M059J (cell line): ENCODE measurements at regions not wholly inside any gene's neighbourhood (a gene's known extent, or its start where the extent isn't known, plus 50 kb on each side); places are given as distances from the start of the nearest gene placed in this dataset.
"Not testable (repeated sequence)": the region's sequence is repeated elsewhere in the genome, so short reads cannot be mapped to it uniquely, and the experiment has no call there.

Experiments used
- DNase-seq: peaks from one replicate; pipeline ENCODE4 v3.0.0-alpha.2; 2012; ENCODE audit warnings: low read depth

DNA sequence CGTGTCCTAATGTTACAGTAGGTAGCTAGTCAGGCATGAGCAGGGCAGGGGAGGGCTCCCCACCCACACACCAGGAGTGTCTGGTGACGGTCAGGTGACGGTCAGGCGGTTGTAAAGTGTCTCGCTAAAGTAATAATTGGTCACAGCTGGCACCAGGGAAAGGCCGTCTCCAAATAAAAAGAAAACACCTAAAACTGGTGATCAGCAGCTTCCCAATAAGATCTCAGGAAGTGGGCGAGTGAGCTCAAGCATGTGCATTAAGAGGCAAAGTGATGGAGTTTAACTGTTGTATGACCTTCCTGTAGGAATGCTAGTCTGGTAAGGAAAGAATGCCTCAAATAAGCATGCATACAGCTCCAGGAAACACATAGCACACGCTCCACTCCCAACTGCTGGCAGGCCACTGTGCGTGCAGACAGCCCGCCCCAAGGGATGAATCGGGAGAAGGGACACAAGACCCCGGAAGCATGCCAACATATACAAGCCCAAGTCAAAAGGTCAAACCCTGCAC is 177.1 kb downstream of the RNF144A start:
- peak; percentile 3 for DNase-seq

DNA sequence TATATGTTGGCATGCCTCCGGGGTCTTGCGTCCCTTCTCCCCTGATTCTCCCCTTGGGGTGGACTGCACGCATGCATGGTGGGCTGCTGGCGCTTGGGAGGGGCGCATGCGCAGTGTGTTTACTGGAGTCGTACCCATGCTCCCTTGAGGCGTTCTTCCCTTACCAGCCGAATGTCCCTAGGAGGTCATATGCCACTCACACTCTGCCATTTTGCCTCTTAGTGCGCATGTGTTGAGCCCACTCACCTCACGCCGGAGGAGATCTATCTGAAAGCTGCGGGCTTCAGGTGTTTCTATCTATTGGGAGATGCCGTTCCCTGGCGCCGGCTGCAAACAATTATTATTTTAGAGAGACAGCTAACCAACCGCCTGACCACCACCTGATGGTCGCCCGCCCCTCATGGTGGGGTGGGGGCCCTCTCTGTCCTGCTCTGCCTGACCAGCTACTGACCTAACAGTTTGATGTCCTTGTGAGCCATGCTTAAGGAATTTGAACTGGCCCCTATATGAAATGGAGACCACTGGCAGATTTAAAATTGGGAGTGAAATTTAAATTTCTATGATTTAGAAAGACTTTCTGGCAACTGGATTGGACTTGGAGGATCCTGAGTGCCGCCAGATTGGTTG is 179.6 kb downstream of the RNF144A start:
- DNase-seq, result no peak

DNA sequence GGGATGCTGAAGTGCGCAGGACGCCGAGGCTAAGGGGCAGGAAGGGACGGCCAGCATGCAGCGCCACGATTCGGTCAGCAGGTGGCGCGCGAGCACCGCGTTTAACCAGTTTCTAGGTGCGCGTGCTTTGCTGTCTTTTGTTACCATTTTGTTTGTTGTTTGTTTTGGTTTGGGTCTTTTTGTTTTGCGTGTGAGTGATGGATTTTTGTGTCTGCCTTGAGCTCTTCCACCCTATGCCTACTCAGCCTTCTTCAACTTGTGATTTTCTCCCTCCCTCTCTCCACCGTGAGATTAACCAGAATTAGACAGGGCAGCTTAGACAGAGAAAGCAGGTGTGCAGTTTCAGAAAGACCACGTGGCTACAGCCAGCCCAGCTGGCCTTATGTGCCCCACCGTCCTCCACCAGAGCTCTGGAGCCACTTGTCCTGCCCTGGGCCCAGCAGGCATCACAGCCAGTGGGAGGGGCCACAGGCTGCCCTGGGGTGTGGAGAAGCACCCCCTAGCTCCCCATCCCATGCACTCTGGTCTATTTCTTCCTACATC is 180.2 kb downstream of the RNF144A start:
- peak; percentile 42 for DNase-seq

DNA sequence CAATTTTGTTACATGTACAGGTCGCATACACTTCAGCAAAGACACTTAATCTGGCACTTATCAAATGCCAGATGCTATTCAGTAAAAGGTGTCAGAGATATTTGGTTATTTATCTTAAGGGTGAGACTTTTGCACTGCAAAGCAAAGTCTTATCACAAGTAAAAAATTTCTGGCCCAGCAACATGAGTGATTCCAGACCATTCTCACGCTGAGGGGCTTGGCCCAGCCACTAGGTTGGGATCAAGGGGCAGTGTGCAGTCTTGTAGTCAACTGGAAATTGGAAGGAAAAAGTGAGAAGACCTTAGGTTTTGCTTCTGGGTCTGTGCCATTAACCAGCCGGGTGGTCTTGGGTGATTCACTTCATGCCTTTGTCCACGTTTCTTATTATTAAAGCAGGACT is 181.6 kb downstream of the RNF144A start:
- no peak for DNase-seq

DNA sequence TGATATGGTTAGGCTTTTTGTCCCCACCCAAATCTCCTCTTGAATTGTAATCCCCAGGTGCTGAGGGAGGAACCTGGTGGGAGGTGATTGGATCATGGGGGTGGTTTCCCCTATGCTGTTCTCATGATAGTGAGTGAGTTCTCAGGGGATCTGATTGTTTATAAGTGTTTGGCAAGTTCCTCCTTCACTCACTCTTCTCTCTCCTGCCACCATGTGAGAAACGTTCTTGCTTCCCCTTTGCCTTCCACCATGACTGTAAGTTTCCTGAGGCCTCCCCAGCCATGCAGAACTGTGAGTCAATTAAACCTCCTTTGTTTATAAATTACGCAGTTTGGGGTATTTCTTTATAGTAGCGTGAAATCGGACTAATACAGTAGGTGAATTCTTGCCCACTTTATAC is 182.5 kb downstream of the RNF144A start:
- not testable (repeated sequence) for DNase-seq

DNA sequence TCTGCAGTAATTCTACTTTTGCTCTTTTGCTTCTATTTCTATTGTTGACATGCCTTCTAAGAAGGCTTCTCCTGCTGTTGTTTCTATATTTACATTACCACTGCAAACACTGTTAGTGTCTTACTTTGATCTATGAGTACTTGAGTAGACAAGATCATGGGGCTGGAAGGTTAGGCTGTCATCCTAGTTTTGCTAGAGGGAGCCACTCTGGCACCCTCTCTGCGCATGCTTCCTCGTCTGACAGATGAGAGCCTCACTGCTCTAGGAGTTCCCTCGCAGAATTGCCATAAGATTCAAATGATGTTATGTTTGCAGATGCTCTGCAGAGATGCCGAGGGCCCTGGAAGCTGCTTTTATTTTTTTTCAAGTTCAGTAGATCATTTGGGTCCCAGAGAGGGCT is 185.6 kb downstream of the RNF144A start:
- DNase-seq, result no peak

DNA sequence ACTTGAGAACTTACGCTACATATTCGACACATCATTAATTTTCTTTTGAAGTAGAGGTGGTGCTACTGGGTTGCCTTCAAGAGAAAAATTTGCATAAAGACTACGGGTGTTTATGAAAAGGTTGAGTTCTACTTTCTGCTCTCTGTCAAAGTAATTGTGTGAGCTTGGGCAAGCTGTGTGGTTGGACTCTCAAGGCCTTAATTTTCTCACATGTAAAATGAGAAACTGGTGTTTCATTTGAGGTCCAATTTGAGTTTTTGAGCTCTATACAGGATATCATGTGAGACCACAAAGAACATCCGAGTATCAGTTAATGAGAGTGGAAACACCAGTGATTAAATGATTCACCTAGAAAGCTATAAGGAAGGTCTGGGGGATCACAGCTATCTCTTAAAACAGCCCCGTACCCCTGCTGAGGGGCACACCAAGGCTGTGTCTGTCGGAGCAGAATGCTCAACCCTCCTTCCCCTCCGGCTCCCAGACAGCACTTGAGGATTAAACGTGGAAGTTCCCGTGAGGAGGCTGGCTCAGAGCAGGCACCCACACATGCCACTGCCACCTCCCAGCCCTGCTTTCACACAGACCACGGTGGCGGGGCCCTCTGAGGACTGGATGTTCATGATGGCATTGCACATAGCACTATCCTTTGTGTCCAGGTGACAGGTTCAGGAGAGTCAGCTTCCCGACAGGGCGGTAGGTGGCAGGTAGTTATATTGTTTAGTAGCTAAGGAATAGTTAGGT is 191.8 kb downstream of the RNF144A start:
- no peak for DNase-seq

DNA sequence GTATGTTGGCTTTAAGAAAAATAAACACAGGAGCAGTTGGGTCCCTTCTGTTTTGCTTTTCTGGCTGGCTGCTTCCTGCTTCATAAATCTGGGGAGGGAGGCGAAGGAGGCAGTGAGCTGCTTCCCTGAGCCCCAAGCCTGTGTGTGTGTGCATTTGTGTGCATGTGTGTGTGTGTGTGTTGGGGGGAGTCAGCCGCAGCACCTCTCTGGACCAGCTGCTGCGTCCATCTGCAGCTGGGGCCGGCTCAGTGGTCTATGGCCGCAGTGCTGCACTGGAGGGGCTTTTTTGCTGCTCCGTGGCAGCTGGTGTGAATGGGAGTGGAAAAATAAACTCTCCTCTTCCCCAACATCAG is 192.3 kb downstream of the RNF144A start:
- DNase-seq, result no peak

DNA sequence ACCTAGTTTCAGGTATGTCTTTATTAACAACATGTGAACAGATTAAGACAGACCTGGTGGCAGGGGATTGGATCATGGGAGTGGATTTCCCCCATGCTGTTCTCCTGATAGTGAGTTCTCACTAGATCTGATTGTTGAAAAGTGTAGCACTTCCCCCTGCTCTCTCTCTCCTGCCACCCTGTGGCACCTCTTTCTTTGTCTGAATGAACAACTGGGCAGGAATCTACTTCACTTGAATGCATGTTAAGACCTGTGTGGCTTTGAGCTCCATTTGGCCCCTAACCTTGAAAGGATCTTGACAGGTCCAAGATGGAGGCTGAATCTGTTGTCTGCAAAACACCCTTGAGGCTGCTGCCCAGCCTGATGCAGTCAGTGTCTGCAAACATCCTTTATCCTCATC is 194.4 kb downstream of the RNF144A start:
- DNase-seq, result no peak

DNA sequence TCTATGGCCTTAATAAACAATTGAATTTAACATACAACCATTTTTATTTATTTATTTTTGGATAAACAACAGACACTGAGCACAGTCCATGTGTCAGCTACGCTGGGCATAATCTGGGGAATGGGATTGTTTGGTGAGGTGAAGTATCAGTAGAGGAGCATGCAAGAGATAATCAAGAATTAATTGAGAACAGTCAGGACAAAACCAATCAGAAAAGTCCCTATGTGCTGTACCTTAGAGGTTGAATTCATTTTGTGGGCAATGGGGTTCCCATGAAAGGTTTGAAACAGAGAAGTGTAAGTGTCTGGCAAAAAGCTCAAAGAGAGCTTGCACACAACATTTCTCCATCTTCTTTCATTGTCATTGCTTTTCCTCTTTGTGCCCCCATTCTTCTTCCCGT is 198.2 kb downstream of the RNF144A start:
- DNase-seq, result no peak

DNA sequence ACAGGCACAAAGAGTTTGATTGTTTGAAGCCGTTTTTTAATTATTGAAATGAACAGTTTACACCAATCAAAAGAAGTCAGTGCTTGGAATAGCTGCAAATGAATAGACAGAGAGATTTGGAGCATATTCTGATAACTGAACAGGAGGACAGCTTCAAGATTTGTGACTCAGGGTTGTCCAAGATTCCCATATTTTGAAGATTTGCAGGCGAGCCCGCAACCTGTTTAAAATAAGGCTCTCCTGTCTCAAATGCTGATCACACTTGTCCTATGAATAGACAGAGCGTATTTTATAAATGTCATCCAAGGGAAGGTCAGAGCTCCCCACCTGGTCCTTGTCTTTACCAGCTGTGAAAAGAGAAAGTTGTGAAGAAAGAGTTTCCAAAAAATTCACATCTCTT is 198.7 kb downstream of the RNF144A start:
- DNase-seq, result no peak

DNA sequence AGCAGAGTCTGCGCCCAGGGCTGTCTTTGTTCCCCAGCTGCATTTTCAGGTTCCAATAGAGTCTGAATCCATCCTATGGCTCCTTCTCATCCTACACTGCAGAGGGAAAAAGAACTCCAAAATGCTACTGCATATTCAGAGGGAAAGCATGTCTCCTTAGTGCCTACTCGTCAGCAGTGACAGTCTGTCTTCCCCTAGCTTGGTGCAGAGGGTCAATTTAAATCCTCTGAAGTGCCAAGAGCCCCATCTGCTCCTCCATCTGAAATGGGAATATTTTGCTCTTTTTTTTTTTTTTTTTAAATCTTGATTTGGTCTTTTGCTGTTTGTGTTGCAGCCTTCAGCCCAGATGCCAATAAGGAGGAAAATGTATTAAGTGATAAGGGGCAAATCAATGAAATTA is 199.3 kb downstream of the RNF144A start:
- no peak for DNase-seq

DNA sequence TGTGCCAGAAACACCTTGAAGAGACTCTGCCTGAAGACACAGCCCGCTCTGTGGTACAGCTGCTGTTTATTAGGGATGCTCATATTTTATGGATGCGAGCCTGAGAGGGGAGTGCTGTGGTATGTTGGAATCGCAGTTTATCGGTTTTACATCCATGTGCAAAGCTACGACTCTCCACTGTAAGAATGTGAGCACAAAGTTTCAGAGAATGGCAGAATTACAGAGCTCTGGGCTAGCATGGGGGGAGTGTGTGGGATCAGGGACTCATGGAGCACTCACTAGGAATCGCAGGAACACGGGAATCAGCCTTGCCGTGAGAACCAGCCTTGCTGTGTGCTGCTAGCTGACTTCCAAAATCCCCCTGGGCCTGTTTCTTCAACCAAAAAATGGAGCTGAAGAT is 199.9 kb downstream of the RNF144A start:
- no peak for DNase-seq

DNA sequence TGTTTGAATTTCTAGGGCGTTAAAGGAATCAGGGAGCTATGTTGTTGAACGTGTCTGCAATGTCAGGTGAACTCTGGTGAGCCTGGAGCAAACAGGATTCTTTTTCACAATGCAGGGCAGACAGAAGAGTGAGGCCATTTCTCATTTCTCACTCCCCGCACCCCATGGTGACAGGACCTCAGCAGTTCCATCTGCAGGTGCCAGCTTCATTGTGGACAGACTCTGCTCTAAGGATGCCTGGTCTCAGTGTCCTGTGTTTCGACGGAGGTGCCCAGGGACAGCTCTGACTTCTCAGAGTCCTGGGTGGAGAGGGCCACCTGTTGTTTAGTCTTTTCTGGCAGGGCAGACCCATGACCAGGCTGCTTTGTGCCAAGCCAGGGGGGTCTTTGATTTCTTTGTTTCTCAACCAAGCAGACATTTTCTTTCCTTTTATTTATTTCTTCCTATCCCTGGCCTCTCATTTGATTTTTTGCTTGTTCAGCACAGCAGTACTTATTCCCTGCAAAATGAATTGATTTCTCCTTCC is 201.5 kb downstream of the RNF144A start:
- no peak for DNase-seq

DNA sequence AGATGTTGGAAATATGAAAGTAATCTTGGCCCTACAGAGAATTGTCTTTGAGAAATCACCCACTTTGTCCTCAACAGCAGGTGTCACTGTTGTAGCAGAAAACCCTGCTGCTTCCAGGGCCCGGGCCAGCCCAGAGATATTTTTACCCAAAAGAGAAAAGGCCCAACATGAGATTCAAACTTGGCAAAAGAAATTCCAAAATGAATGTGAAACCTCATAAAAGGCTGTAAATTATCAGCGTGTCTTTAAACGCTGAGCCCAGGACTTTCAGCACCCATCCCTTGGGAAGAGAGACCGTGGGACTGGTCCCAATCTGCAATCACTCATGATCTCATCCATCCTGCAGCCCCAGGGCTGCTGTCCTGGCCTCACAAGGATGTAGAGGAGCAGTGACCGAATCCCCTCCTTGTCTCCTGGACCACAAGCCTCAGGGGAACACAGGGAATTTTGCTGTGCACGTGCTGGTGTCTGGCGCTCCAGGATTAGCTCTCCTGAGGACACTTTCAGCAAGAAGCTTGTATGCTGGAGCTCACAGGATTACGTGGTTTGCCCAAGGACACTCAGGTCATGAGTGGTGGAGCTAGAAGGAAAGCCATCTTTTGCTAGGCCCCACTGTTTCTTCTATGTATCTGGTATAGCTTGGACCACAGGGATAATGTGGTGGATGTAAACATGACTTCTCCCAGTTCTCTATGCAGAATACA is 202.1 kb downstream of the RNF144A start:
- DNase-seq, result peak; percentile 8

DNA sequence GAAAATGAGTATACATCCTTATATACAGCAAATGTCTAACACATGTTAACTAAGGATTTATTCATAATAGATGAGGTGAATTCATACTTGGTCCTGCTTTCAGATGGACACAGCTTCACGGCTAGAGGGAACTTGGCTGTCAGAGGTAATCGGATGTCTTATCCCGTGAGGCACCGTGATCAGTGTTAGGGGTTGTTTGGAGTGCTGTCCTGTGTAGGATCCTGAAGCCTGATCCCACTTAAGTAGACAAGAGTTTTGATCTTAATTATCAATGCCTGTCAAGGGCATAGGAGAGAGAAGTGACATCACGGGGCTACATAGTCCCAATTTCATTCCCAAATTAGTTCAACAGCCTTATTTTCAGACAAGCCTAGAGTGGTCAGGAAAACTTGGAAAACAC is 204.6 kb downstream of the RNF144A start:
- DNase-seq, result no peak

DNA sequence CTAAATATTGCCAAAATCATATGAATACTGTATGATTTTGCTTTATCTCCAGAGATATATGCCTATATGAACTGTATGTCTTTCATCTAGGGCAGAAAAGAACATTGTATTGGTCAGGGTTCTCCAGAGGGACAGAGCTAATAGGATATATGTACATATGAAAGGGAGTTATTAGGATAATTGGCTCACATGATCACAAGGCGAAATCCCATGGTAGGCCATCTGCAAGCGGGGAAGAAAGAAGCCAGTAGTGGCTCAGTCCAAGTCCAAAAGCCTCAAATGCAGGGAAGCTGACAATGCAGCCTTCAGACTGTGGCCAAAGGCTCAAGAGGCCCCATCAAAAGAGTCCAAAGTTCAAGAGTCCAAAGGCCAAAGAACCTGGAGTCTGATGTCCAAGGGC is 209.9 kb downstream of the RNF144A start:
- no peak for DNase-seq

DNA sequence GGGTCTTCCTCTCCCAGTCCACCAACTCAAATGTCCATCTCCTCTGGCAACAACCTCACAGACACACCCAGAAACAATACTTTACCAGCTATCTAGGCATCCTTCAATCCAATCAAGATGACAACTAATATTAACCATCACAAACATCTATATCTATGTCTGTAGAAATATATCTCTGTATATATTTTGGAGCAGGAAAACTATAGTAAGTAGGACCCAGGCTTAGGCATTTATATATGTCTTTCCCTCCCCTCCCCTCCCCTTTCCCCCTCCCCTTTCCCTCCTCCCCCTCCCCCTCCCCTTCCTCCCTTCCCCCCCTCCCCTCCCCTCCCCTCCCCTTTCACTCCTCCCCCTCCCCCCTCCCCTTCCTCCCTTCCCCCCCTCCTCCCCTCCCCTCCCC is 210.5 kb downstream of the RNF144A start:
- no peak for DNase-seq

DNA sequence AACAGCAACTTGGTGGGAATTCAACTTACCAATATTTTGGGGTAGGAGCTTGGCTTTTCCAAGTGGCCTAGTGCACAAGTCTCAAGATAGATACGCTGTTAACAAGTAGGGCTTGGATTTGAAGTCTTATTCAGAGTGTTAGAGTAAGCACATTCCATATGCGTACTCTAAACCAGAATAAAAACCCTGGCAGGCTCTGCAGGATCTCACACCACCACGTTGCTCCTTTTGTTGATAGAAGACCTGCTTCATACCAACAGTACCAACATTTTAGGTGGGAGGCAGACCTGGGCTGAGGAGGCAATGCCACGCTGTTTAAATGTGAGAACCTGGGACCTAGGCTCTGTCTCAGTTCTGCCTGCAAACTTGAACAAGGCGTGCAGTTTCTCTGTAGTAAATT is 214.0 kb downstream of the RNF144A start:
- DNase-seq, result no peak

DNA sequence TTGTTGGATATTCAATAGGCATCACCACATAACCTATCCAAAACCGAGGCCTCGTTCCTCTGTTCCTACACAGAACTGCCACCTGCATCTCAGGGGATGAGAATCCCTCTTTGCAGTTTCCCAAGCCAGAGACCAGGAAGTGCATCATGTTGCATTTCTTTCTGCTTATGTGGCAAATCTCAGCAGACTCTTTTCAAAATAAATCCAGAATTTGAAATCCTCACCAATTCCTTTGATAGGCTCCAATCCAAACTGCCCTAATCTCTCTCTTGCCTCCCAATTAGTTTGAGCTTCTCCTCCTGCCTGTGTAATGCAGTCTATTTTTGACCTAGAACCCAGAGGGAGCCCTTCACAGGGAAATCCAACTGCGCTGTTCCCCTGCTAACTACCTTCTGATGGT is 215.5 kb downstream of the RNF144A start:
- DNase-seq, result no peak

DNA sequence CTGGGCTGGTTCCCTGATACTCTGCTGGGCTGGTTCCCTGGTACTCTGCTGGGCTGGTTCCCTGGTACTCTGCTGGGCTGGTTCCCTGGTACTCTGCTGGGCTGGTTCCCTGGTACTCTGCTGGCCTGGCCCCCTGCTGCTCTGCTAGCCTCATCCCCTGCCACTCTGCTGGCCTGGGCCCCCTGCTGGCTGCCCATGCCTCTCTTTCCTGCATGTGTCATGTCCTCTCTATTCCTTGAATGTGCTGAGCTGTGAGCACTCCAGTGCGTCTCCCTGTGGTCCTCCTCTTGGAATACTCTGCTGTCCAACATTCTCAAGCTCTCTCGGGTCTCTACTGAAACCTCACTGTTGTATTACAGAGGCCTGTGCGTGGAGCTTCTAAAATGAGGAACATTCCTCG is 216.3 kb downstream of the RNF144A start:
- DNase-seq, result peak; percentile 2

DNA sequence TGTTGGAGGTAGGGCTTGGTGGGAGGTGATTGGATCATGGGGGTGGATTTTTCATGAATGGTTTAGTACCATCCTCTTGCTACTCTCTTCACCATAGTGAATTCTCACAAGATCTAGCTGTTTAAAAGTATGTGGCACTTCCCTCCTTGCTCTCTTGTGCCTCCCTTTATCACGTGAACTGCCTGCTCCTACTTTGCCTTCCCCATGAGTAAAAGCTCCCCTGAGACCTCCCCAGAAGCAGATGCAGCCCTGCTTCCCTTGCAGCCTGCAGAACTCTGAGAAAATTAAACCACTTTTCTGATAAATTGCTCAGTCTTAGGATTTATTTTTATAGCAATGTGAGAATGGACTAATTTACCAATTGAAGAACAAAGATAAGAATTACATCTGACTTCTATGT is 223.1 kb downstream of the RNF144A start:
- DNase-seq, result no peak

DNA sequence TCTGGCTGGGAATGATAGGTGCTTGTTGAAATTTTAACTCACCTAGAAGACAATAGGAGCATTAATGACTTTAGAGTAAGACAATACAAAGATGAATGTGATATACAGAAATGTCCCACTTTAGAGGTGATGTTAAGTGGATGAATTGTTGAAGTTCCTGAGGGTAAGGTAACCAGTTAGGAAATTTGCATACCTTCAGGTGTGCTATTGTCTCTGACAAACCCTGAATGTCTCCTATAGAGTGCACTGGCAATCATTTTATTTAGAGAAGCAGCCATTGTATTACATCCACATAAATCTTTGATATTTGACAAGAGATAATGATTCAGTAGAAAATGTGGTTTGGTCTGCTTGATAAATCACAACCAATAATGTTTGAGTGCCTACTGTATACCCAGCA is 228.5 kb downstream of the RNF144A start:
- no peak for DNase-seq
